Erythroblast (primary cell): ENCODE measurements at regions not wholly inside any gene's neighbourhood (a gene's known extent, or its start where the extent isn't known, plus 50 kb on each side); places are given as distances from the start of the nearest gene placed in this dataset.

Source experiments
- GATA1 ChIP-seq: IDR thresholded peaks from 2 replicates; pipeline ENCODE4 v1.6.1; 2011; ENCODE audit warnings: low read depth, mild to moderate bottlenecking, control low read depth, low read length, moderate library complexity
- POLR2A ChIP-seq: IDR thresholded peaks from 2 replicates; pipeline ENCODE4 v1.6.1; 2011; ENCODE audit warnings: mild to moderate bottlenecking, low read length

DNA sequence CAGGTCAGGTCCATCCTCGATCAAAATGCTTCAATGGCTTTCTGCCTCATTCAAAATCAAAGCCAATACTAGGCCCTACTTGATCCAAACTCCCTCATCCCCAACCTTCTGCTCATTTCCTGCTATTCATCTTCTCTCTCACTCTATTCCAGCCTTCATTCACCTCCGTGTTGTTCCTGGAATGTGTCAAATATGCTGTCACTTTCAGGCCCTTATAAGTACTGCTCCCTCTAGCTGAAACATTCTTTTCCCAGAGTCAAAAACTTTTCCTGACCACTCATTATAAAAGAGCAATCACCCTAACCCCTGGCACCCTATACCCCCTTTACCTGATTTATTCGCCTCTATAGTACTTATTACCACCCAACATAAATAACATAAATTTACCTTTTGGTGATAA is 303.7 kb upstream of the PMFBP1 start:
- TF ChIP-seq POLR2A = no peak
- no peak for TF ChIP-seq GATA1
